Endothelial cell of umbilical vein (primary cell): ENCODE measurements at regions not wholly inside any gene's neighbourhood (a gene's known extent, or its start where the extent isn't known, plus 50 kb on each side); places are given as distances from the start of the nearest gene placed in this dataset.

Experiments used
- BruUV-seq: library from RNA; stranded (reverse); fragments of 400-500 nt; replicated peaks from 2 replicates; lab custom pipeline; 2021; lab: Mats Ljungman, UMichigan
- CTCF ChIA-PET: fragments of 300-600, 350-600 bp; sonication (Branson Sonifier 250); formaldehyde crosslinking; loops from one replicate; lab custom pipeline; 2021; ENCODE audit warnings: antibody characterized with exemption, inconsistent platforms; lab: Charles Lee
- POLR2A ChIA-PET: fragments of 300-600, 350-600 bp; sonication (Branson Sonifier 250); formaldehyde crosslinking; loops from one replicate; lab custom pipeline; 2021; ENCODE audit warnings: antibody characterized with exemption, inconsistent platforms; lab: Charles Lee
- DNase-seq: peaks from one replicate; pipeline ENCODE4 v3.0.0-alpha.2; 2011; ENCODE audit warnings: low read depth, low spot score
- FAIRE-seq: peaks from 2 replicates; lab custom pipeline; 2011; peaks lifted over from hg19 to GRCh38; lab: Jason Lieb, UNC
- H2AFZ ChIP-seq: 2 replicates; pipeline ENCODE4 v1.6.0; 2012; ENCODE audit warnings: low read depth, low read length, control low read depth, inconsistent platforms
- H3K27ac ChIP-seq: 2 replicates; pipeline ENCODE4 v1.5.1; 2011; ENCODE audit warnings: low read depth, mild to moderate bottlenecking, control low read depth, low read length, moderate library complexity; ENCODE audit not compliant: insufficient read depth
- H3K27me3 ChIP-seq, 2 experiments: 2 replicates each; pipeline versions ENCODE4 v1.6.0 to v1.6.1; 2011; ENCODE audit warnings: low read length in 2 of 2, mixed read lengths in 1 of 2; ENCODE audit not compliant: control insufficient read depth in 2 of 2, insufficient read depth in 2 of 2
- H3K36me3 ChIP-seq, 2 experiments: 2 replicates in 1 of 2; 3 replicates in 1 of 2; pipeline ENCODE4 v1.5.1; 2011; ENCODE audit warnings: low read length in 2 of 2, mild to moderate bottlenecking in 1 of 2, moderate library complexity in 1 of 2; ENCODE audit not compliant: control insufficient read depth in 2 of 2, insufficient read depth in 2 of 2; ENCODE audit errors: extremely low read depth in 1 of 2
- H3K4me1 ChIP-seq: 3 replicates; pipeline ENCODE4 v1.5.1; 2011; ENCODE audit warnings: mild to moderate bottlenecking, low read length; ENCODE audit not compliant: control insufficient read depth, insufficient read depth; ENCODE audit errors: extremely low read depth
- H3K4me2 ChIP-seq: 2 replicates; pipeline ENCODE4 v1.6.1; 2011; ENCODE audit warnings: low read length, control low read depth, mixed read lengths; ENCODE audit not compliant: insufficient read depth
- H3K4me3 ChIP-seq, 3 experiments: fragments of 200-600 bp in 1 of 3; sonication (generic), shearing (Covaris generic) in 1 of 3; replicated peaks in 1 of 3; 2 replicates each; pipeline ENCODE4 v1.5.1; 2011 to 2016; ENCODE audit warnings: control low read depth in 3 of 3, low read length in 3 of 3, mild to moderate bottlenecking in 2 of 3, inconsistent platforms in 1 of 3, low read depth in 1 of 3, moderate library complexity in 1 of 3; ENCODE audit not compliant: insufficient read depth in 1 of 3
- H3K79me2 ChIP-seq: 2 replicates; pipeline ENCODE4 v1.6.0; 2012; ENCODE audit warnings: low read length, inconsistent platforms; ENCODE audit not compliant: control insufficient read depth, insufficient read depth
- H3K9ac ChIP-seq: replicated peaks from 2 replicates; pipeline ENCODE3; 2011; ENCODE audit warnings: low read length, control low read depth; ENCODE audit not compliant: insufficient read depth; ENCODE audit errors: extremely low read depth
- H3K9me1 ChIP-seq: replicated peaks from 3 replicates; pipeline ENCODE4 v1.6.0; 2011; ENCODE audit warnings: mild to moderate bottlenecking, low read length; ENCODE audit not compliant: control insufficient read depth, insufficient read depth; ENCODE audit errors: extremely low read depth
- H3K9me3 ChIP-seq: replicated peaks from 2 replicates; pipeline ENCODE4 v1.5.1; 2012; ENCODE audit warnings: low read length, inconsistent platforms; ENCODE audit not compliant: control insufficient read depth, insufficient read depth
- H4K20me1 ChIP-seq: replicated peaks from 2 replicates; pipeline ENCODE3; 2011; ENCODE audit warnings: mild to moderate bottlenecking, low read length; ENCODE audit not compliant: control insufficient read depth, insufficient read depth; ENCODE audit errors: extremely low read depth
- EZH2 ChIP-seq: IDR thresholded peaks from 2 replicates; pipeline ENCODE4 v1.6.1; 2012; ENCODE audit warnings: borderline replicate concordance, low read depth, mild to moderate bottlenecking, moderate library complexity, low read length, inconsistent platforms; ENCODE audit not compliant: severe bottlenecking
- FOS ChIP-seq: IDR thresholded peaks from 2 replicates; pipeline ENCODE4 v1.6.1; 2011; ENCODE audit warnings: mild to moderate bottlenecking, low read length, moderate library complexity, borderline replicate concordance; ENCODE audit not compliant: insufficient read depth
- GATA2 ChIP-seq: IDR thresholded peaks from 2 replicates; pipeline ENCODE4 v1.7.0; 2011; ENCODE audit warnings: low read depth, mild to moderate bottlenecking, moderate library complexity, mixed read lengths, low read length; ENCODE audit not compliant: insufficient read length, insufficient read depth
- JUN ChIP-seq: IDR thresholded peaks from 2 replicates; pipeline ENCODE4 v1.6.1; 2011; ENCODE audit warnings: borderline replicate concordance, low read depth; ENCODE audit not compliant: insufficient read length, insufficient read depth
- MYC ChIP-seq: IDR thresholded peaks from one replicate; pipeline ENCODE4 v1.6.1; 2011; ENCODE audit warnings: mild to moderate bottlenecking, low read depth, low read length
- POLR2A ChIP-seq: IDR thresholded peaks from 2 replicates; pipeline ENCODE4 v1.6.1; 2012; ENCODE audit warnings: low read depth, mild to moderate bottlenecking, control low read depth, low read length
- POLR2AphosphoS5 ChIP-seq: IDR thresholded peaks from 2 replicates; pipeline ENCODE4 v1.6.1; 2012; ENCODE audit warnings: low read depth, mild to moderate bottlenecking, control low read depth, low read length, moderate library complexity; ENCODE audit not compliant: insufficient read depth
- dilution Hi-C: fragments of 300-500 bp; cut with MboI; formaldehyde crosslinking; loops from one replicate; pipeline ENCODE4 v1.15.0; 2019; ENCODE audit warnings: low sequenced_read_pairs; ENCODE audit not compliant: extremely low pct_ligation_motif_present
- intact Hi-C: fragments of 100-400 bp; cut with micrococcal nuclease; formaldehyde crosslinking; loops from one replicate; pipeline ENCODE4 v1.10.0; 2022
- TF ChIP-seq, protein P1 (sequence below), 2 donors: IDR thresholded peaks; 1 replicate in 1 of 2; 2 replicates in 1 of 2; pipeline ENCODE4 v1.5.1; 2011; ENCODE audit warnings: low read length in 2 of 2, mild to moderate bottlenecking in 2 of 2, moderate library complexity in 2 of 2, control low read depth in 1 of 2, inconsistent platforms in 1 of 2, low read depth in 1 of 2; ENCODE audit not compliant: insufficient read depth in 1 of 2; ENCODE audit errors: extremely low read depth in 1 of 2
- TF ChIP-seq, protein P2 (sequence below): IDR thresholded peaks from 2 replicates; pipeline ENCODE4 v1.6.1; 2011; ENCODE audit not compliant: insufficient read depth, insufficient read length

DNA sequence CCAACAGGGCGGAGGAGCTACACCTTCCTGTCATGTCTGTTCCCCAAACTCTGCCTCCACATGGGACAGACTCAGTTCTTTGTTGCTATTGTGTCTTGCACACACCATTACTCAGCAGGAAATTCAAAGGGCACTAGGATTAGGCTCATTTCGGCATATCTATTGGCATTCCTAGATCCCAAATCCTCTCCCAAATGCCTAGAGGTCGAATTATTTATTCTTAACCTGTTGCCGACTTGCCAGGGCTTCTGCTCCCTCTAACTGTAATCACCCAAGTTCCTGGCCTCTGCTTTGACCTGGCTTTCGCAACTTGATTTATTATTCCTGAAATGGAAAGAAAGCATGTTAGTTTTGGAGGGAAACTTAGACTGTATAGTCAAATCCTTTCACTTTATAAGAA lies 67.8 kb upstream of the ST6GAL2 start:
- no peak overlapping the region for H3K9ac ChIP-seq
- no peaks in the 10 kb centered on the region for H3K27me3 ChIP-seq
- no peak overlapping the region for H3K27ac ChIP-seq
- no peaks in the 10 kb centered on the region for H3K9me3 ChIP-seq
- no peaks in the 10 kb centered on the region for H3K79me2 ChIP-seq
- BruUV-seq, result no TSS peak
- intact Hi-C loops (no loop called here), dilution Hi-C loops (no loop called here)
- H3K36me3 ChIP-seq, result no peaks in the 10 kb centered on the region
- no peaks in the 10 kb centered on the region for H3K4me1 ChIP-seq
- TF ChIP-seq, protein P1, sequence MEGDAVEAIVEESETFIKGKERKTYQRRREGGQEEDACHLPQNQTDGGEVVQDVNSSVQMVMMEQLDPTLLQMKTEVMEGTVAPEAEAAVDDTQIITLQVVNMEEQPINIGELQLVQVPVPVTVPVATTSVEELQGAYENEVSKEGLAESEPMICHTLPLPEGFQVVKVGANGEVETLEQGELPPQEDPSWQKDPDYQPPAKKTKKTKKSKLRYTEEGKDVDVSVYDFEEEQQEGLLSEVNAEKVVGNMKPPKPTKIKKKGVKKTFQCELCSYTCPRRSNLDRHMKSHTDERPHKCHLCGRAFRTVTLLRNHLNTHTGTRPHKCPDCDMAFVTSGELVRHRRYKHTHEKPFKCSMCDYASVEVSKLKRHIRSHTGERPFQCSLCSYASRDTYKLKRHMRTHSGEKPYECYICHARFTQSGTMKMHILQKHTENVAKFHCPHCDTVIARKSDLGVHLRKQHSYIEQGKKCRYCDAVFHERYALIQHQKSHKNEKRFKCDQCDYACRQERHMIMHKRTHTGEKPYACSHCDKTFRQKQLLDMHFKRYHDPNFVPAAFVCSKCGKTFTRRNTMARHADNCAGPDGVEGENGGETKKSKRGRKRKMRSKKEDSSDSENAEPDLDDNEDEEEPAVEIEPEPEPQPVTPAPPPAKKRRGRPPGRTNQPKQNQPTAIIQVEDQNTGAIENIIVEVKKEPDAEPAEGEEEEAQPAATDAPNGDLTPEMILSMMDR (IDR thresholded peaks at IDR 0.05; ENCODE audit: extremely low read depth in 1 of 2, insufficient read depth in 1 of 2, low read depth in 1 of 2, low read length in 2 of 2), result no peak
- TF ChIP-seq GATA2 (no peak), POLR2AphosphoS5 (no peak), POLR2A (no peak), EZH2 (no peak), JUN (no peak), MYC (no peak), FOS (no peak)
- TF ChIP-seq, protein P2, sequence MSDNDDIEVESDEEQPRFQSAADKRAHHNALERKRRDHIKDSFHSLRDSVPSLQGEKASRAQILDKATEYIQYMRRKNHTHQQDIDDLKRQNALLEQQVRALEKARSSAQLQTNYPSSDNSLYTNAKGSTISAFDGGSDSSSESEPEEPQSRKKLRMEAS, result no peak
- H2AFZ ChIP-seq, result no peak overlapping the region
- H3K4me3 ChIP-seq, result no peak overlapping the region
- DNase-seq, result no peak
- no peaks in the 10 kb centered on the region for H4K20me1 ChIP-seq
- no peak overlapping the region for H3K4me2 ChIP-seq
- no peaks in the 10 kb centered on the region for H3K9me1 ChIP-seq
- ChIA-PET POLR2A (no interaction called here), CTCF (no interaction called here)
- FAIRE-seq, result no peak
